Kidney (tissue), 13 donors: ENCODE measurements at regions not wholly inside any gene's neighbourhood (a gene's known extent, or its start where the extent isn't known, plus 50 kb on each side); places are given as distances from the start of the nearest gene placed in this dataset.

Experiments
- DNase-seq, 5 donors: peaks; one replicate each; pipeline ENCODE4 v3.0.0-alpha.2; 2013 to 2020
- FAIRE-seq: peaks from 2 replicates; lab custom pipeline; 2012; peaks lifted over from hg19 to GRCh38; lab: Jason Lieb, UNC
- H3K27ac ChIP-seq, 2 donors: one replicate each; pipeline ENCODE4 v1.7.0; 2013; ENCODE audit warnings: low read depth in 2 of 2, low read length in 2 of 2, inconsistent platforms in 1 of 2
- H3K27me3 ChIP-seq: one replicate; pipeline ENCODE4 v1.7.1; 2013; ENCODE audit warnings: low read length, inconsistent platforms; ENCODE audit not compliant: control insufficient read depth, insufficient read depth
- H3K36me3 ChIP-seq, 3 donors: one replicate each; pipeline versions ENCODE4 v1.7.0 to v1.7.1; 2013; ENCODE audit warnings: low read length in 3 of 3, control low read depth in 1 of 3, inconsistent platforms in 1 of 3; ENCODE audit not compliant: insufficient read depth in 3 of 3, control insufficient read depth in 2 of 3
- H3K4me1 ChIP-seq, 3 donors: one replicate each; pipeline versions ENCODE4 v1.7.0 to v1.7.1; 2013; ENCODE audit warnings: low read length in 3 of 3, inconsistent platforms in 1 of 3, low read depth in 1 of 3; ENCODE audit not compliant: control insufficient read depth in 2 of 3, insufficient read depth in 2 of 3
- H3K4me3 ChIP-seq, 3 donors: one replicate each; pipeline versions ENCODE4 v1.7.0 to v1.8.1; 2013; ENCODE audit warnings: low read length in 3 of 3, control low read depth in 1 of 3, inconsistent platforms in 1 of 3
- H3K9ac ChIP-seq, 3 donors: one replicate each; pipeline versions ENCODE4 v1.7.0 to v1.7.1; 2013; ENCODE audit warnings: low read length in 3 of 3, control low read depth in 1 of 3, inconsistent platforms in 1 of 3
- H3K9me3 ChIP-seq, 3 donors: one replicate each; pipeline versions ENCODE4 v1.7.0 to v1.7.1; 2013; ENCODE audit warnings: low read length in 3 of 3, control low read depth in 1 of 3, inconsistent platforms in 1 of 3; ENCODE audit not compliant: control insufficient read depth in 2 of 3, insufficient read depth in 1 of 3
- CTCF ChIP-seq: IDR thresholded peaks from 3 replicates; pipeline ENCODE4 v1.5.1; 2012; ENCODE audit warnings: mild to moderate bottlenecking, moderate library complexity, borderline replicate concordance; ENCODE audit not compliant: insufficient read depth; ENCODE audit errors: extremely low read depth
- intact Hi-C: fragments of 100-400 bp; cut with DNase I; formaldehyde crosslinking; loops from one replicate; pipeline ENCODE4 v1.11.1; 2022
- donor health status: control.
- donor health status: control.
- donor health status: control.
- donor health status: control.
- donor health status: control.
- donor health status: DM: yes; HTN: yes; CAD: no.
- donor health status: Normal renal cell carcinoma (clear cell type).

- intact Hi-C loops = no loop called here
These were observed 153.3 kb upstream of the USP9X start for GRCh38 chrX:40931921-40932320.

GRCh38 chrX:40933132-40933705, 152.0 kb upstream of the USP9X start:
- H3K27me3 ChIP-seq = peaks cover 2% of the 10 kb centered on the region
- TF ChIP-seq CTCF = no peak
- DNase-seq (peak in 2 of 5 donors; percentile 50 to 58), FAIRE-seq (no peak)
- H3K4me3 ChIP-seq = peak overlapping the region; percentile 24 to 49 (median 33)
- no peaks in the 10 kb centered on the region for H3K36me3 ChIP-seq
- peak overlapping the region in 2 of 3 donors; percentile 18 to 58 for H3K9ac ChIP-seq
- H3K9me3 ChIP-seq = no peaks in the 10 kb centered on the region
- H3K27ac ChIP-seq = peak overlapping the region; percentile 32 to 83
- intact Hi-C loops = no loop called here
- peaks cover 0 to 7% (median 4%) of the 10 kb centered on the region in 3 donors for H3K4me1 ChIP-seq

More at GRCh38 chrX:40931921-40932320, 153.3 kb upstream of the USP9X start:
- no peak overlapping the region for H3K9ac ChIP-seq
- FAIRE-seq (no peak), DNase-seq (no peak)
- peaks cover 2% of the 10 kb centered on the region for H3K27me3 ChIP-seq
- H3K4me3 ChIP-seq = no peak overlapping the region
- TF ChIP-seq CTCF = no peak
- no peaks in the 10 kb centered on the region for H3K9me3 ChIP-seq
- H3K4me1 ChIP-seq = peaks cover 0 to 7% (median 4%) of the 10 kb centered on the region in 3 donors
- peak overlapping the region in 1 of 2 donors; percentile 67 for H3K27ac ChIP-seq
- no peaks in the 10 kb centered on the region for H3K36me3 ChIP-seq

- Histone ChIP-seq H3K9ac (peak overlapping the region in 2 of 3 donors; percentile 18 to 58), H3K9me3 (no peaks in the 10 kb centered on the region), H3K27ac (peak overlapping the region; percentile 32 to 83), H3K4me3 (peak overlapping the region in 2 of 3 donors; percentile 33 to 49), H3K36me3 (no peaks in the 10 kb centered on the region), H3K4me1 (peaks cover 0 to 7% (median 4%) of the 10 kb centered on the region in 3 donors), H3K27me3 (peaks cover 2% of the 10 kb centered on the region)
- DNase-seq = peak in 3 of 5 donors; percentile 36 to 68 (median 66)
- FAIRE-seq = no peak
- intact Hi-C loops = no loop called here
- TF ChIP-seq CTCF = no peak
These were observed 151.4 kb upstream of the USP9X start for GRCh38 chrX:40933706-40934425.
